ENCODE measurements at regions not wholly inside any gene's neighbourhood (a gene's known extent, or its start where the extent isn't known, plus 50 kb on each side); places are given as distances from the start of the nearest gene placed in this dataset.

DNA sequence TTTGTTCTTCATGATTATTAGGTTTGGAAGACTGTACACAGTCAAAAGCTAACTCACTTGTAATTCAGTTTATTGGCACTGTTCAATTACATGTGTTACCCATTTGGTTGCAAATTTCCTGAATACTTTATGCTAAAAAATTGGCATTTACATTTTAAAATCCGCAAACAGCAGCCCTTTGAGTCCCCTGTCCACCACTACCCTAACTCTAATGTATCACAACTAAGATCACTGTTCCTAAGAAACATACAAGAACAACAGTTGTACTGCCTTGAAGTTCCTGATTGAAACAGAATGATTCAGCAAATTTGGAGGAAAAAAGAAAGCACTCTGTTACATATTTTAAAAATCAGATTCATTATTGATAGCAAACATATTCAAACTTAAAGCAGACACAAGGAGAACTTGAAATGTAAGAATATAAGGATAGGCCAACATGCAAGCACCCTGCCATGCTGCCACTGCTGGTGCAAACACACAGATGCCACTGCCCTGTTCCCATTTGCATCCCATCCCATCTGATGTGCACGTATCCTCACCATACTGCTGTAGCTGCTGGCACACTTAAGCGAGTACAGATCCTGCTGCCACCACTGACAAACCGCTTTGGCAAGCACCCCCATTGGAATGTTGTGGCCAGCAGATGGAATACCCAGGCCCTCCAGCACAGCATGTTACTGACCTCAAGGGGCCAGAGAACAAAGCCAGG lies 343.4 kb downstream of the PPP1R2C start:
- Histone ChIP-seq H3K9me3 (ENCODE audit: control insufficient read depth in 2 of 3, insufficient read depth in 1 of 3, low read length in 3 of 3) (no peaks in the 10 kb centered on the region), H3K4me3 (ENCODE audit: low read length in 3 of 3) (no peak overlapping the region), H3K4me1 (ENCODE audit: control insufficient read depth in 2 of 3, insufficient read depth in 2 of 3, low read depth in 1 of 3, low read length in 3 of 3) (no peaks in the 10 kb centered on the region), H3K27ac (ENCODE audit: low read depth in 2 of 2, low read length in 2 of 2) (no peak overlapping the region), H3K9ac (ENCODE audit: low read length in 3 of 3) (no peak overlapping the region), H3K36me3 (ENCODE audit: control insufficient read depth in 2 of 3, insufficient read depth in 3 of 3, low read length in 3 of 3) (no peaks in the 10 kb centered on the region), H3K27me3 (ENCODE audit: control insufficient read depth, insufficient read depth, low read length) (no peaks in the 10 kb centered on the region)
- DNase-seq (no peak), FAIRE-seq (no peak)
- intact Hi-C loops (cut with DNase I), result no loop called here
- TF ChIP-seq, protein P1, sequence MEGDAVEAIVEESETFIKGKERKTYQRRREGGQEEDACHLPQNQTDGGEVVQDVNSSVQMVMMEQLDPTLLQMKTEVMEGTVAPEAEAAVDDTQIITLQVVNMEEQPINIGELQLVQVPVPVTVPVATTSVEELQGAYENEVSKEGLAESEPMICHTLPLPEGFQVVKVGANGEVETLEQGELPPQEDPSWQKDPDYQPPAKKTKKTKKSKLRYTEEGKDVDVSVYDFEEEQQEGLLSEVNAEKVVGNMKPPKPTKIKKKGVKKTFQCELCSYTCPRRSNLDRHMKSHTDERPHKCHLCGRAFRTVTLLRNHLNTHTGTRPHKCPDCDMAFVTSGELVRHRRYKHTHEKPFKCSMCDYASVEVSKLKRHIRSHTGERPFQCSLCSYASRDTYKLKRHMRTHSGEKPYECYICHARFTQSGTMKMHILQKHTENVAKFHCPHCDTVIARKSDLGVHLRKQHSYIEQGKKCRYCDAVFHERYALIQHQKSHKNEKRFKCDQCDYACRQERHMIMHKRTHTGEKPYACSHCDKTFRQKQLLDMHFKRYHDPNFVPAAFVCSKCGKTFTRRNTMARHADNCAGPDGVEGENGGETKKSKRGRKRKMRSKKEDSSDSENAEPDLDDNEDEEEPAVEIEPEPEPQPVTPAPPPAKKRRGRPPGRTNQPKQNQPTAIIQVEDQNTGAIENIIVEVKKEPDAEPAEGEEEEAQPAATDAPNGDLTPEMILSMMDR (IDR thresholded peaks at IDR 0.05; ENCODE audit: borderline replicate concordance, extremely low read depth, insufficient read depth), result no peak

DNA sequence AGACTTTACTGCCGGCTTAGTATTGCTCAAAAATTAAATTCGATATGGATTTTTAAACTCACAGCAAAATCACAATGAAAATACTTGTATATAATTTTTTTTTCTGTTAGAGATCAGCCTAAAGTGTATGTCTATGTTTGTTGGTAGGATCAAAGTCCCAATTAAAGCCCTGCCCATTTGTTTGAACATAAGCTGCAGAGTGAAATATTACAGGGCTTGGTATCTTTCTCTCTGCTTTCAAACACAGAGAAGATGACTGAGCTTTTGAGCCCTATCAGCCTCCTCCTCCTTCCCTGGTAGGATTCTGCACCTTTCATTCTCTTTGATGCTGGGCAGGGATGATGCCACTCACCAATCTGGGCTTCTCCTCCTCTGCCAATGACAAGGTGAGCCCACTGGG lies 345.4 kb downstream of the PPP1R2C start:
- no peaks in the 10 kb centered on the region for H3K36me3 ChIP-seq (ENCODE audit: control insufficient read depth in 2 of 3, insufficient read depth in 3 of 3, low read length in 3 of 3)
- no peak overlapping the region for H3K27ac ChIP-seq (ENCODE audit: low read depth in 2 of 2, low read length in 2 of 2)
- FAIRE-seq, result no peak
- H3K9ac ChIP-seq (ENCODE audit: low read length in 3 of 3), result no peak overlapping the region
- TF ChIP-seq, protein P1 (IDR thresholded peaks at IDR 0.05; ENCODE audit: borderline replicate concordance, extremely low read depth, insufficient read depth), result no peak
- intact Hi-C loops (cut with DNase I), result no loop called here
- no peak for DNase-seq
- H3K4me3 ChIP-seq (ENCODE audit: low read length in 3 of 3), result no peak overlapping the region
- H3K9me3 ChIP-seq (ENCODE audit: control insufficient read depth in 2 of 3, insufficient read depth in 1 of 3, low read length in 3 of 3), result no peaks in the 10 kb centered on the region
- no peaks in the 10 kb centered on the region for H3K27me3 ChIP-seq (ENCODE audit: control insufficient read depth, insufficient read depth, low read length)
- no peaks in the 10 kb centered on the region for H3K4me1 ChIP-seq (ENCODE audit: control insufficient read depth in 2 of 3, insufficient read depth in 2 of 3, low read depth in 1 of 3, low read length in 3 of 3)

DNA sequence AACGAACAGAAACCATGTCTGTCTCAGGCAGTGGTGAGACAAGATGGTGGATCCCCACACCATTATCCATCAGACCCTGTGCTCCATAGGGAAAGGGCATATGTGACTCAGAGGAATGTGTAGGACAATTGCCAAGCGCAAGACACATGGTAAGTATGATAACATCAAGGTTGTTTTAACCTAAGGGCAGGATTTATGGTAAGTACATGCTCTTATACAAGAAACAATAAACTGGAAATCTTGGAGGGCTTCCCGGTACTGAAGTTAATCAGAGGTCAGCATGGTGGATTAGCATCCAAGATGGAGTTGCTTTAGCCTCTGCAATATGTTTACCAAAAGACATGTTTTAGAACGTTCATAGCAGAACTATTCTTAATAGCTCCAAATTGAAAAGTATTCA lies 355.0 kb downstream of the PPP1R2C start:
- intact Hi-C loops (cut with DNase I), result no loop called here
- Histone ChIP-seq H3K27me3 (ENCODE audit: control insufficient read depth, insufficient read depth, low read length) (no peaks in the 10 kb centered on the region), H3K27ac (ENCODE audit: low read depth in 2 of 2, low read length in 2 of 2) (no peak overlapping the region), H3K4me3 (ENCODE audit: low read length in 3 of 3) (no peak overlapping the region), H3K9me3 (ENCODE audit: control insufficient read depth in 2 of 3, insufficient read depth in 1 of 3, low read length in 3 of 3) (no peaks in the 10 kb centered on the region), H3K9ac (ENCODE audit: low read length in 3 of 3) (no peak overlapping the region), H3K4me1 (ENCODE audit: control insufficient read depth in 2 of 3, insufficient read depth in 2 of 3, low read depth in 1 of 3, low read length in 3 of 3) (no peaks in the 10 kb centered on the region), H3K36me3 (ENCODE audit: control insufficient read depth in 2 of 3, insufficient read depth in 3 of 3, low read length in 3 of 3) (no peaks in the 10 kb centered on the region)
- no peak for DNase-seq
- TF ChIP-seq, protein P1 (IDR thresholded peaks at IDR 0.05; ENCODE audit: borderline replicate concordance, extremely low read depth, insufficient read depth), result no peak
- FAIRE-seq, result no peak

DNA sequence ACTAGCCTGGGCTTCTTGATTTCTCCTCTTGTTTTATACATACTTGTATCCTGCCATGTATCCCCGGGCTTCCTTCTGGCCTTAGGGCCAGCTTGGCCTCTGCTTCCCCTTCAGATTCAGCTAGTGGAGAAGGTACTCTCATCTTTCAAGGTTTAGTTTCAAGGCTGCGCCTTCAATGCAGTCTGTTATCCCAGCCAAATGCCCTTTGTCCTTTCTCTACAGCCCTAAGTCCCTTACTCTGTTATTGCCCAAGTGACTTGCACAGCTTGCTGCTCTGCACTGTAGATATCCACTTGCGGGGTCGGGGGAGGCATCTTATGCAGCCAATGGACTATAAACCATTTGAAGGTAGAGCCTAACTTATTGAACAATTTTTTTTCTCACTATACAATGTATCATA lies 357.5 kb downstream of the PPP1R2C start:
- H3K36me3 ChIP-seq (ENCODE audit: control insufficient read depth in 2 of 3, insufficient read depth in 3 of 3, low read length in 3 of 3), result no peaks in the 10 kb centered on the region
- no peaks in the 10 kb centered on the region for H3K4me1 ChIP-seq (ENCODE audit: control insufficient read depth in 2 of 3, insufficient read depth in 2 of 3, low read depth in 1 of 3, low read length in 3 of 3)
- FAIRE-seq (no peak), DNase-seq (no peak)
- H3K27ac ChIP-seq (ENCODE audit: low read depth in 2 of 2, low read length in 2 of 2), result no peak overlapping the region
- H3K4me3 ChIP-seq (ENCODE audit: low read length in 3 of 3), result no peak overlapping the region
- TF ChIP-seq, protein P1 (IDR thresholded peaks at IDR 0.05; ENCODE audit: borderline replicate concordance, extremely low read depth, insufficient read depth), result no peak
- intact Hi-C loops (cut with DNase I), result no loop called here
- H3K27me3 ChIP-seq (ENCODE audit: control insufficient read depth, insufficient read depth, low read length), result no peaks in the 10 kb centered on the region
- no peak overlapping the region for H3K9ac ChIP-seq (ENCODE audit: low read length in 3 of 3)
- H3K9me3 ChIP-seq (ENCODE audit: control insufficient read depth in 2 of 3, insufficient read depth in 1 of 3, low read length in 3 of 3), result no peaks in the 10 kb centered on the region
